GM23338 (cell line): ENCODE measurements at regions not wholly inside any gene's neighbourhood (a gene's known extent, or its start where the extent isn't known, plus 50 kb on each side); places are given as distances from the start of the nearest gene placed in this dataset.

Experiments
- ATAC-seq: fragments of 200-7000 bp; cut with Tn5 transposase; 3 replicates; pipeline ENCODE4 v1.9.1; 2020
- DNase-seq: peaks from one replicate; pipeline ENCODE4 v3.0.0-alpha.2; 2015; ENCODE audit warnings: low spot score
- H2AFZ ChIP-seq: fragments of 200-600 bp; sonication (generic); 2 replicates; pipeline ENCODE4 v1.8.0; 2016; ENCODE audit warnings: antibody characterized with exemption, mild to moderate bottlenecking, moderate library complexity
- H3F3A ChIP-seq: fragments of 200-600 bp; sonication (generic); replicated peaks from 2 replicates; pipeline ENCODE4 v1.8.0; 2017; ENCODE audit warnings: antibody characterized with exemption, mixed run types, low read depth
- H3K27ac ChIP-seq: fragments of 200-600 bp; sonication (generic); 2 replicates; pipeline ENCODE4 v1.6.1; 2016; ENCODE audit warnings: low read depth
- H3K27me3 ChIP-seq: fragments of 200-600 bp; sonication (generic); 2 replicates; pipeline ENCODE4 v1.8.0; 2016; ENCODE audit warnings: mild to moderate bottlenecking, mixed run types, moderate library complexity; ENCODE audit not compliant: insufficient read depth
- H3K36me3 ChIP-seq: fragments of 200-600 bp; sonication (generic); 2 replicates; pipeline ENCODE4 v1.8.0; 2016; ENCODE audit warnings: mild to moderate bottlenecking; ENCODE audit not compliant: insufficient read depth
- H3K4me1 ChIP-seq: fragments of 200-600 bp; sonication (generic); 2 replicates; pipeline ENCODE4 v1.8.0; 2016; ENCODE audit warnings: mild to moderate bottlenecking, moderate library complexity; ENCODE audit not compliant: insufficient read depth
- H3K4me2 ChIP-seq: fragments of 200-600 bp; sonication (generic); 2 replicates; pipeline ENCODE4 v1.7.1; 2017; ENCODE audit warnings: mixed run types
- H3K4me3 ChIP-seq: fragments of 200-600 bp; sonication (generic); 2 replicates; pipeline ENCODE4 v1.6.1; 2016; ENCODE audit warnings: mixed run types
- H3K79me2 ChIP-seq: fragments of 200-600 bp; sonication (generic); replicated peaks from 2 replicates; pipeline ENCODE4 v1.8.0; 2017; ENCODE audit warnings: mild to moderate bottlenecking; ENCODE audit not compliant: insufficient read depth
- H3K9me2 ChIP-seq: fragments of 200-600 bp; sonication (generic); 2 replicates; pipeline ENCODE4 v1.8.0; 2017; ENCODE audit not compliant: insufficient read depth
- H4K20me1 ChIP-seq: fragments of 200-600 bp; sonication (generic); replicated peaks from 2 replicates; pipeline ENCODE4 v1.8.0; 2017; ENCODE audit warnings: mild to moderate bottlenecking; ENCODE audit not compliant: insufficient read depth
- H3K27ac Mint-ChIP-seq: 2 replicates; pipeline ENCODE4 v1.8.0; 2020; ENCODE audit warnings: inconsistent platforms, mild to moderate bottlenecking, moderate library complexity, mixed read lengths
- H3K27me3 Mint-ChIP-seq: 3 replicates; pipeline ENCODE4 v1.8.0; 2022; ENCODE audit warnings: low read depth, mild to moderate bottlenecking, moderate library complexity, mixed read lengths, inconsistent platforms; ENCODE audit not compliant: insufficient read depth, poor library complexity
- H3K36me3 Mint-ChIP-seq: 3 replicates; pipeline ENCODE4 v1.8.0; 2021; ENCODE audit warnings: low read depth, mild to moderate bottlenecking, inconsistent platforms, moderate library complexity, mixed read lengths
- H3K4me1 Mint-ChIP-seq: 3 replicates; pipeline ENCODE4 v1.8.0; 2020; ENCODE audit warnings: mild to moderate bottlenecking, inconsistent platforms, mixed read lengths
- H3K4me3 Mint-ChIP-seq: 3 replicates; pipeline ENCODE4 v1.8.0; 2021; ENCODE audit warnings: moderate library complexity, mild to moderate bottlenecking, inconsistent platforms, mixed read lengths
- H3K9me3 Mint-ChIP-seq: 3 replicates; pipeline ENCODE4 v1.8.0; 2020; ENCODE audit warnings: moderate library complexity, mild to moderate bottlenecking, inconsistent platforms, mixed read lengths
- CREB1 ChIP-seq: fragments of 250-450 bp; sonication (Bioruptor Pico); IDR thresholded peaks from 2 replicates; pipeline ENCODE4 v1.5.0; 2020; ENCODE audit warnings: low read depth, mild to moderate bottlenecking, moderate library complexity
- CTCF ChIP-seq, 2 experiments: fragments of 200-600 bp in 1 of 2; sonication (generic) in 1 of 2; conservative IDR thresholded peaks; 2 replicates each; pipeline versions ENCODE4 v1.5.1 to v1.6.1; 2016 to 2017; ENCODE audit warnings: antibody characterized with exemption in 2 of 2, low read depth in 2 of 2, mild to moderate bottlenecking in 2 of 2, moderate library complexity in 1 of 2
- EZH2 ChIP-seq: fragments of 200-600 bp; sonication (generic); IDR thresholded peaks from one replicate; pipeline ENCODE4 v1.8.0; 2017; ENCODE audit warnings: antibody characterized with exemption, mild to moderate bottlenecking, low read depth; ENCODE audit not compliant: unreplicated experiment
- EZH2phosphoT487 ChIP-seq: fragments of 200-600 bp; sonication (generic); IDR thresholded peaks from one replicate; pipeline ENCODE4 v1.8.1; 2018; ENCODE audit warnings: antibody characterized with exemption; ENCODE audit not compliant: unreplicated experiment
- JUNB ChIP-seq: IDR thresholded peaks from one replicate; pipeline ENCODE4 v1.6.1; 2016; ENCODE audit warnings: antibody characterized with exemption; ENCODE audit not compliant: unreplicated experiment
- NANOG ChIP-seq: IDR thresholded peaks from 2 replicates; pipeline ENCODE4 v1.6.1; 2016; ENCODE audit warnings: antibody characterized with exemption, borderline replicate concordance
- POLR2AphosphoS5 ChIP-seq: IDR thresholded peaks from 2 replicates; pipeline ENCODE4 v1.6.1; 2016; ENCODE audit warnings: antibody characterized with exemption, low read depth
- REST ChIP-seq: IDR thresholded peaks from one replicate; pipeline ENCODE4 v1.6.1; 2018; ENCODE audit warnings: antibody characterized with exemption; ENCODE audit not compliant: unreplicated experiment
- STAT1 ChIP-seq: IDR thresholded peaks from one replicate; pipeline ENCODE4 v1.6.1; 2016; ENCODE audit warnings: antibody characterized with exemption; ENCODE audit not compliant: unreplicated experiment
- ZNF114 ChIP-seq: fragments of 250-450 bp; sonication (Bioruptor Pico); IDR thresholded peaks from 2 replicates; pipeline ENCODE4 v1.5.0; 2020; ENCODE audit warnings: mild to moderate bottlenecking, moderate library complexity
- ZNF331 ChIP-seq: fragments of 250-450 bp; sonication (Bioruptor Pico); IDR thresholded peaks from 2 replicates; pipeline ENCODE4 v1.5.0; 2020; ENCODE audit warnings: low read depth, mild to moderate bottlenecking, moderate library complexity
- TF ChIP-seq, protein P1 (sequence below): fragments of 250-450 bp; sonication (Bioruptor Pico); IDR thresholded peaks from 2 replicates; pipeline ENCODE4 v1.5.0; 2020; ENCODE audit warnings: mild to moderate bottlenecking, moderate library complexity
- TF ChIP-seq, protein P2 (sequence below): IDR thresholded peaks from 2 replicates; pipeline ENCODE4 v1.6.1; 2016; ENCODE audit warnings: antibody characterized with exemption

- DNase-seq (no peak), ATAC-seq (no peak)
- H3K9me3 Mint-ChIP-seq = peaks cover 6% of the 10 kb centered on the region; the same call in 1 of the 3 replicates
- no peaks in the 10 kb centered on the region for H3K36me3 ChIP-seq
- no peak overlapping the region for H2AFZ ChIP-seq
- no peaks in the 10 kb centered on the region for H3K36me3 Mint-ChIP-seq
- H3K27ac Mint-ChIP-seq = no peak overlapping the region
- H3K4me2 ChIP-seq = no peak overlapping the region
- H3K9me2 ChIP-seq = no peaks in the 10 kb centered on the region
- no peak overlapping the region for H3K4me3 ChIP-seq
- H3K27me3 Mint-ChIP-seq = no peaks in the 10 kb centered on the region
- H3K27me3 ChIP-seq = no peaks in the 10 kb centered on the region
- no peak overlapping the region for H3K4me3 Mint-ChIP-seq
- H3K27ac ChIP-seq = no peak overlapping the region
- no peaks in the 10 kb centered on the region for H3F3A ChIP-seq
- no peaks in the 10 kb centered on the region for H4K20me1 ChIP-seq
- H3K79me2 ChIP-seq = no peaks in the 10 kb centered on the region
- H3K4me1 Mint-ChIP-seq = no peaks in the 10 kb centered on the region
- TF ChIP-seq, protein P1, sequence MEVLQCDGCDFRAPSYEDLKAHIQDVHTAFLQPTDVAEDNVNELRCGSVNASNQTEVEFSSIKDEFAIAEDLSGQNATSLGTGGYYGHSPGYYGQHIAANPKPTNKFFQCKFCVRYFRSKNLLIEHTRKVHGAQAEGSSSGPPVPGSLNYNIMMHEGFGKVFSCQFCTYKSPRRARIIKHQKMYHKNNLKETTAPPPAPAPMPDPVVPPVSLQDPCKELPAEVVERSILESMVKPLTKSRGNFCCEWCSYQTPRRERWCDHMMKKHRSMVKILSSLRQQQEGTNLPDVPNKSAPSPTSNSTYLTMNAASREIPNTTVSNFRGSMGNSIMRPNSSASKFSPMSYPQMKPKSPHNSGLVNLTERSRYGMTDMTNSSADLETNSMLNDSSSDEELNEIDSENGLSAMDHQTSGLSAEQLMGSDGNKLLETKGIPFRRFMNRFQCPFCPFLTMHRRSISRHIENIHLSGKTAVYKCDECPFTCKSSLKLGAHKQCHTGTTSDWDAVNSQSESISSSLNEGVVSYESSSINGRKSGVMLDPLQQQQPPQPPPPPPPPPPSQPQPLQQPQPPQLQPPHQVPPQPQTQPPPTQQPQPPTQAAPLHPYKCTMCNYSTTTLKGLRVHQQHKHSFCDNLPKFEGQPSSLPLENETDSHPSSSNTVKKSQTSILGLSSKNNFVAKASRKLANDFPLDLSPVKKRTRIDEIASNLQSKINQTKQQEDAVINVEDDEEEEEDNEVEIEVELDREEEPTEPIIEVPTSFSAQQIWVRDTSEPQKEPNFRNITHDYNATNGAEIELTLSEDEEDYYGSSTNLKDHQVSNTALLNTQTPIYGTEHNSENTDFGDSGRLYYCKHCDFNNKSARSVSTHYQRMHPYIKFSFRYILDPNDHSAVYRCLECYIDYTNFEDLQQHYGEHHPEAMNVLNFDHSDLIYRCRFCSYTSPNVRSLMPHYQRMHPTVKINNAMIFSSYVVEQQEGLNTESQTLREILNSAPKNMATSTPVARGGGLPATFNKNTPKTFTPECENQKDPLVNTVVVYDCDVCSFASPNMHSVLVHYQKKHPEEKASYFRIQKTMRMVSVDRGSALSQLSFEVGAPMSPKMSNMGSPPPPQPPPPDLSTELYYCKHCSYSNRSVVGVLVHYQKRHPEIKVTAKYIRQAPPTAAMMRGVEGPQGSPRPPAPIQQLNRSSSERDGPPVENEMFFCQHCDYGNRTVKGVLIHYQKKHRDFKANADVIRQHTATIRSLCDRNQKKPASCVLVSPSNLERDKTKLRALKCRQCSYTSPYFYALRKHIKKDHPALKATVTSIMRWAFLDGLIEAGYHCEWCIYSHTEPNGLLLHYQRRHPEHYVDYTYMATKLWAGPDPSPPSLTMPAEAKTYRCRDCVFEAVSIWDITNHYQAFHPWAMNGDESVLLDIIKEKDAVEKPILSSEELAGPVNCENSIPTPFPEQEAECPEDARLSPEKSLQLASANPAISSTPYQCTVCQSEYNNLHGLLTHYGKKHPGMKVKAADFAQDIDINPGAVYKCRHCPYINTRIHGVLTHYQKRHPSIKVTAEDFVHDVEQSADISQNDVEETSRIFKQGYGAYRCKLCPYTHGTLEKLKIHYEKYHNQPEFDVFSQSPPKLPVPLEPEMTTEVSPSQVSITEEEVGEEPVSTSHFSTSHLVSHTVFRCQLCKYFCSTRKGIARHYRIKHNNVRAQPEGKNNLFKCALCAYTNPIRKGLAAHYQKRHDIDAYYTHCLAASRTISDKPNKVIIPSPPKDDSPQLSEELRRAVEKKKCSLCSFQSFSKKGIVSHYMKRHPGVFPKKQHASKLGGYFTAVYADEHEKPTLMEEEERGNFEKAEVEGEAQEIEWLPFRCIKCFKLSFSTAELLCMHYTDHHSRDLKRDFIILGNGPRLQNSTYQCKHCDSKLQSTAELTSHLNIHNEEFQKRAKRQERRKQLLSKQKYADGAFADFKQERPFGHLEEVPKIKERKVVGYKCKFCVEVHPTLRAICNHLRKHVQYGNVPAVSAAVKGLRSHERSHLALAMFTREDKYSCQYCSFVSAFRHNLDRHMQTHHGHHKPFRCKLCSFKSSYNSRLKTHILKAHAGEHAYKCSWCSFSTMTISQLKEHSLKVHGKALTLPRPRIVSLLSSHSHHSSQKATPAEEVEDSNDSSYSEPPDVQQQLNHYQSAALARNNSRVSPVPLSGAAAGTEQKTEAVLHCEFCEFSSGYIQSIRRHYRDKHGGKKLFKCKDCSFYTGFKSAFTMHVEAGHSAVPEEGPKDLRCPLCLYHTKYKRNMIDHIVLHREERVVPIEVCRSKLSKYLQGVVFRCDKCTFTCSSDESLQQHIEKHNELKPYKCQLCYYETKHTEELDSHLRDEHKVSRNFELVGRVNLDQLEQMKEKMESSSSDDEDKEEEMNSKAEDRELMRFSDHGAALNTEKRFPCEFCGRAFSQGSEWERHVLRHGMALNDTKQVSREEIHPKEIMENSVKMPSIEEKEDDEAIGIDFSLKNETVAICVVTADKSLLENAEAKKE (CRISPR knock-in tag) = no peak
- no peak for TF ChIP-seq ZNF331 (CRISPR knock-in tag)
- no peak for TF ChIP-seq REST
- no peak for TF ChIP-seq POLR2AphosphoS5
- no peak for TF ChIP-seq ZNF114 (CRISPR knock-in tag)
- TF ChIP-seq STAT1 = no peak
- TF ChIP-seq JUNB = no peak
- no peak for TF ChIP-seq CREB1
- TF ChIP-seq CTCF (conservative IDR thresholded peaks at IDR 0.05; ENCODE audit: low read depth in 2 of 2) = no peak
- TF ChIP-seq, protein P2, sequence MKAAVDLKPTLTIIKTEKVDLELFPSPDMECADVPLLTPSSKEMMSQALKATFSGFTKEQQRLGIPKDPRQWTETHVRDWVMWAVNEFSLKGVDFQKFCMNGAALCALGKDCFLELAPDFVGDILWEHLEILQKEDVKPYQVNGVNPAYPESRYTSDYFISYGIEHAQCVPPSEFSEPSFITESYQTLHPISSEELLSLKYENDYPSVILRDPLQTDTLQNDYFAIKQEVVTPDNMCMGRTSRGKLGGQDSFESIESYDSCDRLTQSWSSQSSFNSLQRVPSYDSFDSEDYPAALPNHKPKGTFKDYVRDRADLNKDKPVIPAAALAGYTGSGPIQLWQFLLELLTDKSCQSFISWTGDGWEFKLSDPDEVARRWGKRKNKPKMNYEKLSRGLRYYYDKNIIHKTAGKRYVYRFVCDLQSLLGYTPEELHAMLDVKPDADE = no peak
- no peak for TF ChIP-seq NANOG
- no peak for TF ChIP-seq EZH2phosphoT487
- no peak for TF ChIP-seq EZH2
- H3K4me1 ChIP-seq = no peaks in the 10 kb centered on the region
Measured at GRCh38 chr1:60822252-60822651, 260.1 kb upstream of the NFIA start.
